H1 (cell line): ENCODE measurements at regions not wholly inside any gene's neighbourhood (a gene's known extent, or its start where the extent isn't known, plus 50 kb on each side); places are given as distances from the start of the nearest gene placed in this dataset.

Source experiments
- CTCF ChIA-PET: fragments of 300-600 bp; sonication (Branson Sonifier 250); formaldehyde crosslinking; loops from one replicate; lab custom pipeline; 2021; ENCODE audit not compliant: partially characterized antibody; lab: Charles Lee
- POLR2A ChIA-PET: fragments of 300-600 bp; sonication (Branson Sonifier 250); formaldehyde crosslinking; loops from one replicate; lab custom pipeline; 2021; ENCODE audit warnings: inconsistent platforms; ENCODE audit not compliant: partially characterized antibody; lab: Charles Lee
- DNase-seq, 2 experiments: peaks; one replicate each; pipeline versions ENCODE4 v3.0.0 to v3.0.0-alpha.2; 2010 to 2022; ENCODE audit warnings: low spot score in 2 of 2, low read depth in 1 of 2, mixed read lengths in 1 of 2
- FAIRE-seq: peaks from 2 replicates; lab custom pipeline; 2011; peaks lifted over from hg19 to GRCh38; lab: Jason Lieb, UNC
- H2AFZ ChIP-seq: 2 replicates; pipeline ENCODE4 v1.8.1; 2012; ENCODE audit warnings: low read length, inconsistent platforms
- H2AK5ac ChIP-seq: 2 replicates; pipeline ENCODE4 v1.6.1; 2013; ENCODE audit warnings: low read depth, low read length
- H2BK120ac ChIP-seq: replicated peaks from 2 replicates; pipeline ENCODE3; 2013; ENCODE audit warnings: low read depth, low read length, inconsistent platforms
- H2BK12ac ChIP-seq: 2 replicates; pipeline ENCODE4 v1.6.1; 2013; ENCODE audit warnings: low read depth, low read length
- H2BK15ac ChIP-seq: 2 replicates; pipeline ENCODE4 v1.6.1; 2013; ENCODE audit warnings: low read length
- H2BK20ac ChIP-seq: 2 replicates; pipeline ENCODE4 v1.6.1; 2013; ENCODE audit warnings: low read length
- H2BK5ac ChIP-seq: 2 replicates; pipeline ENCODE4 v1.6.1; 2013; ENCODE audit warnings: low read depth, low read length
- H3K14ac ChIP-seq: 2 replicates; pipeline ENCODE4 v1.6.1; 2013; ENCODE audit warnings: inconsistent platforms; ENCODE audit not compliant: insufficient read length
- H3K18ac ChIP-seq: 2 replicates; pipeline ENCODE4 v1.6.1; 2013; ENCODE audit warnings: low read length; ENCODE audit errors: extremely low read depth
- H3K23ac ChIP-seq: 2 replicates; pipeline ENCODE4 v1.6.1; 2013; ENCODE audit warnings: inconsistent platforms; ENCODE audit not compliant: insufficient read length
- H3K23me2 ChIP-seq: 2 replicates; pipeline ENCODE4 v1.6.1; 2013; ENCODE audit warnings: low read depth, low read length
- H3K27ac ChIP-seq: 2 replicates; pipeline ENCODE4 v1.6.1; 2011; ENCODE audit warnings: low read depth, low read length, inconsistent platforms
- H3K27me3 ChIP-seq, 4 experiments: replicated peaks in 1 of 4; 1 replicate in 1 of 4; 2 replicates in 3 of 4; pipeline versions ENCODE4 v1.6.1 to v1.8.1; 2011 to 2013; ENCODE audit warnings: low read length in 3 of 4, mild to moderate bottlenecking in 3 of 4, inconsistent platforms in 2 of 4, mixed read lengths in 2 of 4, moderate library complexity in 1 of 4; ENCODE audit not compliant: control insufficient read depth in 3 of 4, insufficient read depth in 3 of 4; ENCODE audit errors: extremely low read depth in 1 of 4
- H3K36me3 ChIP-seq, 4 experiments: 2 replicates each; pipeline versions ENCODE4 v1.6.1 to v1.8.1; 2011 to 2013; ENCODE audit warnings: mild to moderate bottlenecking in 4 of 4, low read length in 3 of 4, moderate library complexity in 2 of 4, control low read depth in 1 of 4, inconsistent platforms in 1 of 4; ENCODE audit not compliant: insufficient read depth in 4 of 4, control insufficient read depth in 2 of 4
- H3K4ac ChIP-seq: replicated peaks from 2 replicates; pipeline ENCODE3; 2013; ENCODE audit warnings: low read length, low read depth, mixed read lengths, inconsistent platforms; ENCODE audit not compliant: insufficient read length
- H3K4me1 ChIP-seq, 4 experiments: replicated peaks in 1 of 4; 1 replicate in 1 of 4; 2 replicates in 3 of 4; pipeline versions ENCODE4 v1.6.1 to v1.8.1; 2011 to 2013; ENCODE audit warnings: low read length in 3 of 4, inconsistent platforms in 2 of 4, mixed read lengths in 1 of 4; ENCODE audit not compliant: insufficient read depth in 4 of 4, control insufficient read depth in 3 of 4
- H3K4me2 ChIP-seq, 2 experiments: 2 replicates each; pipeline versions ENCODE4 v1.6.1 to v1.8.1; 2011 to 2013; ENCODE audit warnings: low read depth in 2 of 2, low read length in 2 of 2, control low read depth in 1 of 2, inconsistent platforms in 1 of 2, mild to moderate bottlenecking in 1 of 2; ENCODE audit not compliant: insufficient read depth in 1 of 2
- H3K4me3 ChIP-seq, 4 experiments: fragments of 200-600, 300-600 bp in 1 of 4; sonication (generic), shearing (Covaris generic), sonication (Bioruptor Twin) in 1 of 4; 2 replicates each; pipeline versions ENCODE4 v1.5.1 to v1.8.1; 2011 to 2016; ENCODE audit warnings: low read length in 4 of 4, low read depth in 3 of 4, control low read depth in 2 of 4, inconsistent platforms in 2 of 4, mild to moderate bottlenecking in 2 of 4, mixed read lengths in 1 of 4, moderate library complexity in 1 of 4; ENCODE audit not compliant: insufficient read depth in 2 of 4; ENCODE audit errors: extremely low read depth in 1 of 4
- H3K56ac ChIP-seq: replicated peaks from 2 replicates; pipeline ENCODE3; 2013; ENCODE audit warnings: low read depth, mild to moderate bottlenecking, mixed read lengths, low read length, inconsistent platforms; ENCODE audit not compliant: insufficient read length
- H3K79me1 ChIP-seq: 2 replicates; pipeline ENCODE4 v1.6.1; 2013; ENCODE audit warnings: low read depth, low read length, control low read depth
- H3K79me2 ChIP-seq, 2 experiments: 2 replicates each; pipeline versions ENCODE4 v1.6.1 to v1.8.1; 2012 to 2013; ENCODE audit warnings: low read length in 2 of 2, mild to moderate bottlenecking in 2 of 2, inconsistent platforms in 1 of 2; ENCODE audit not compliant: insufficient read depth in 2 of 2, control insufficient read depth in 1 of 2
- H3K9ac ChIP-seq, 4 experiments: replicated peaks in 1 of 4; 1 replicate in 1 of 4; 2 replicates in 3 of 4; pipeline versions ENCODE4 v1.6.1 to v1.8.1; 2011 to 2013; ENCODE audit warnings: low read depth in 3 of 4, low read length in 3 of 4, control low read depth in 2 of 4, mild to moderate bottlenecking in 2 of 4, moderate library complexity in 2 of 4, inconsistent platforms in 1 of 4; ENCODE audit errors: extremely low read depth in 1 of 4
- H3K9me3 ChIP-seq, 2 experiments: 2 replicates each; pipeline versions ENCODE4 v1.6.1 to v1.8.1; 2012 to 2013; ENCODE audit warnings: mild to moderate bottlenecking in 2 of 2, moderate library complexity in 2 of 2, control low read depth in 1 of 2, inconsistent platforms in 1 of 2, low read depth in 1 of 2, low read length in 1 of 2, mixed read lengths in 1 of 2; ENCODE audit not compliant: insufficient read depth in 2 of 2
- H4K20me1 ChIP-seq, 2 experiments: replicated peaks in 1 of 2; 2 replicates each; pipeline versions ENCODE3 to v1.8.1; 2011 to 2013; ENCODE audit warnings: inconsistent platforms in 2 of 2, low read length in 2 of 2, mild to moderate bottlenecking in 1 of 2; ENCODE audit not compliant: insufficient read depth in 2 of 2, control insufficient read depth in 1 of 2
- H4K5ac ChIP-seq: 2 replicates; pipeline ENCODE4 v1.6.1; 2013; ENCODE audit warnings: low read length, low read depth, mixed read lengths, inconsistent platforms; ENCODE audit not compliant: insufficient read length
- H4K8ac ChIP-seq: 2 replicates; pipeline ENCODE4 v1.8.0; 2013; ENCODE audit warnings: mild to moderate bottlenecking, moderate library complexity, low read length, inconsistent platforms; ENCODE audit not compliant: insufficient read depth; ENCODE audit errors: extremely low read depth
- H4K91ac ChIP-seq: replicated peaks from 2 replicates; pipeline ENCODE3; 2013; ENCODE audit warnings: low read length, mixed read lengths, inconsistent platforms; ENCODE audit not compliant: insufficient read length
- BACH1 ChIP-seq: IDR thresholded peaks from 2 replicates; pipeline ENCODE4 v1.6.1; 2012; ENCODE audit warnings: low read length, improper control_type of control experiment
- CEBPB ChIP-seq: IDR thresholded peaks from 2 replicates; pipeline ENCODE4 v1.6.1; 2012; ENCODE audit warnings: low read depth, low read length
- CREB1 ChIP-seq: IDR thresholded peaks from 2 replicates; pipeline ENCODE4 v1.6.1; 2012; ENCODE audit warnings: inconsistent platforms
- EP300 ChIP-seq, 2 experiments: IDR thresholded peaks; 1 replicate in 1 of 2; 2 replicates in 1 of 2; pipeline ENCODE4 v1.6.1; 2011 to 2012; ENCODE audit warnings: low read depth in 2 of 2, low read length in 2 of 2, mild to moderate bottlenecking in 2 of 2, borderline replicate concordance in 1 of 2, inconsistent platforms in 1 of 2, moderate library complexity in 1 of 2
- FOSL1 ChIP-seq: IDR thresholded peaks from 2 replicates; pipeline ENCODE4 v1.6.1; 2011; ENCODE audit warnings: mild to moderate bottlenecking, low read depth, low read length, moderate library complexity; ENCODE audit not compliant: insufficient read depth
- HDAC6 ChIP-seq: IDR thresholded peaks from one replicate; pipeline ENCODE4 v1.7.1; 2012; ENCODE audit warnings: low read depth, mild to moderate bottlenecking, inconsistent platforms, low read length, moderate library complexity
- JUN ChIP-seq: IDR thresholded peaks from 2 replicates; pipeline ENCODE4 v1.6.1; 2011; ENCODE audit warnings: low read depth, mild to moderate bottlenecking, improper control_type of control experiment, low read length
- POLR2A ChIP-seq, 2 experiments: IDR thresholded peaks; 1 replicate in 1 of 2; 2 replicates in 1 of 2; pipeline ENCODE4 v1.6.1; 2011; ENCODE audit warnings: low read depth in 2 of 2, low read length in 2 of 2, mild to moderate bottlenecking in 2 of 2; ENCODE audit errors: control extremely low read depth in 1 of 2
- SIN3A ChIP-seq, 2 experiments: IDR thresholded peaks in 1 of 2; conservative IDR thresholded peaks in 1 of 2; 2 replicates each; pipeline ENCODE4 v1.6.1; 2011 to 2012; ENCODE audit warnings: low read length in 2 of 2, improper control_type of control experiment in 1 of 2, low read depth in 1 of 2, mild to moderate bottlenecking in 1 of 2
- SRF ChIP-seq: IDR thresholded peaks from 2 replicates; pipeline ENCODE4 v1.6.1; 2011; ENCODE audit warnings: mild to moderate bottlenecking, low read depth, low read length, moderate library complexity
- SUZ12 ChIP-seq: fragments of 200-600 bp; sonication (generic); IDR thresholded peaks from 2 replicates; pipeline ENCODE4 v1.6.1; 2012; ENCODE audit warnings: mild to moderate bottlenecking, inconsistent platforms, low read length, moderate library complexity, mixed read lengths
- TAF1 ChIP-seq: IDR thresholded peaks from 2 replicates; pipeline ENCODE4 v1.6.1; 2011; ENCODE audit warnings: mild to moderate bottlenecking, low read depth, low read length
- TCF12 ChIP-seq: IDR thresholded peaks from 2 replicates; pipeline ENCODE4 v1.6.1; 2011; ENCODE audit warnings: low read depth, mild to moderate bottlenecking, low read length
- WGBS, 2 experiments: shearing (Covaris generic) in 1 of 2; methylation state at CpG; one replicate each; pipeline versions ENCODE4 v1.1.6 to v1.1.7; 2013 to 2015; ENCODE audit warnings: low lambda C conversion rate in 2 of 2, mixed read lengths in 2 of 2, inconsistent platforms in 1 of 2, low coverage in 1 of 2, missing lambda C conversion rate in 1 of 2; ENCODE audit not compliant: insufficient replicate concordance in 2 of 2, insufficient coverage in 1 of 2, insufficient read length in 1 of 2; ENCODE audit errors: extremely low coverage in 1 of 2, missing lambda C conversion rate in 1 of 2; 5-methylcytosine and 5-hydroxymethylcytosine counted together
- TF ChIP-seq, protein P1 (sequence below), 3 experiments: IDR thresholded peaks; 1 replicate in 2 of 3; 2 replicates in 1 of 3; pipeline versions ENCODE4 v1.5.1 to v1.6.1; 2011; ENCODE audit warnings: low read length in 3 of 3, mild to moderate bottlenecking in 3 of 3, inconsistent platforms in 2 of 3, low read depth in 1 of 3, moderate library complexity in 1 of 3; ENCODE audit not compliant: insufficient read depth in 1 of 3; ENCODE audit errors: control extremely low read depth in 1 of 3

- no peak overlapping the region for H2BK12ac ChIP-seq
- H3K36me3 ChIP-seq, result no peaks in the 10 kb centered on the region
- H2BK5ac ChIP-seq, result no peak overlapping the region
- no peaks in the 10 kb centered on the region for H4K20me1 ChIP-seq
- CTCF ChIA-PET, result no interaction called here
- no peak overlapping the region for H3K56ac ChIP-seq
- H3K18ac ChIP-seq, result no peak overlapping the region
- no peak overlapping the region for H2AK5ac ChIP-seq
- no peak overlapping the region for H3K9ac ChIP-seq
- DNase-seq (no peak), FAIRE-seq (no peak)
- no peaks in the 10 kb centered on the region for H3K4me1 ChIP-seq
- 0 out of 4 replicates have a peak, but pooled peaks cover 0 to 3% of the 10 kb centered on the region in 2 experiments for H3K9me3 ChIP-seq
- H3K27ac ChIP-seq, result no peak overlapping the region
- H3K23ac ChIP-seq, result no peak overlapping the region
- H3K4me3 ChIP-seq, result no peak overlapping the region
- no peak overlapping the region for H3K4ac ChIP-seq
- no peak overlapping the region for H4K8ac ChIP-seq
- no peaks in the 10 kb centered on the region for H3K23me2 ChIP-seq
- no peaks in the 10 kb centered on the region for H3K79me2 ChIP-seq
- peaks cover 0 to 1% (median 0%) of the 10 kb centered on the region in 4 experiments; a peak in 1 of 7 replicates for H3K27me3 ChIP-seq
- H2BK120ac ChIP-seq, result no peak overlapping the region
- no peak overlapping the region for H2AFZ ChIP-seq
- POLR2A ChIA-PET, result no interaction called here
- no peak overlapping the region for H2BK20ac ChIP-seq
- no peak overlapping the region for H3K14ac ChIP-seq
- no peak overlapping the region for H2BK15ac ChIP-seq
- no peak overlapping the region for H3K4me2 ChIP-seq
- H4K91ac ChIP-seq, result no peak overlapping the region
- H3K79me1 ChIP-seq, result no peaks in the 10 kb centered on the region
- H4K5ac ChIP-seq, result no peak overlapping the region
- whole genome bisulfite sequencing, 2 experiments, result 78% methylated on average over 2 of the region's 2 CpGs; no CpG with 5 or more reads in 1 of the 2 experiments
- TF ChIP-seq FOSL1 (no peak), HDAC6 (no peak), SUZ12 (no peak), BACH1 (no peak), TCF12 (no peak), EP300 (IDR thresholded peaks at IDR 0.05; ENCODE audit: borderline replicate concordance in 1 of 2, low read depth in 2 of 2, low read length in 2 of 2) (no peak), CREB1 (no peak), SRF (no peak), POLR2A (IDR thresholded peaks at IDR 0.05; ENCODE audit: control extremely low read depth in 1 of 2, low read depth in 2 of 2, low read length in 2 of 2) (no peak), JUN (no peak), SIN3A (conservative IDR thresholded peaks at IDR 0.05 in 1 of 2, IDR thresholded peaks at IDR 0.05 in 1 of 2; ENCODE audit: low read depth in 1 of 2, low read length in 2 of 2) (no peak), CEBPB (no peak), TAF1 (no peak)
- TF ChIP-seq, protein P1, sequence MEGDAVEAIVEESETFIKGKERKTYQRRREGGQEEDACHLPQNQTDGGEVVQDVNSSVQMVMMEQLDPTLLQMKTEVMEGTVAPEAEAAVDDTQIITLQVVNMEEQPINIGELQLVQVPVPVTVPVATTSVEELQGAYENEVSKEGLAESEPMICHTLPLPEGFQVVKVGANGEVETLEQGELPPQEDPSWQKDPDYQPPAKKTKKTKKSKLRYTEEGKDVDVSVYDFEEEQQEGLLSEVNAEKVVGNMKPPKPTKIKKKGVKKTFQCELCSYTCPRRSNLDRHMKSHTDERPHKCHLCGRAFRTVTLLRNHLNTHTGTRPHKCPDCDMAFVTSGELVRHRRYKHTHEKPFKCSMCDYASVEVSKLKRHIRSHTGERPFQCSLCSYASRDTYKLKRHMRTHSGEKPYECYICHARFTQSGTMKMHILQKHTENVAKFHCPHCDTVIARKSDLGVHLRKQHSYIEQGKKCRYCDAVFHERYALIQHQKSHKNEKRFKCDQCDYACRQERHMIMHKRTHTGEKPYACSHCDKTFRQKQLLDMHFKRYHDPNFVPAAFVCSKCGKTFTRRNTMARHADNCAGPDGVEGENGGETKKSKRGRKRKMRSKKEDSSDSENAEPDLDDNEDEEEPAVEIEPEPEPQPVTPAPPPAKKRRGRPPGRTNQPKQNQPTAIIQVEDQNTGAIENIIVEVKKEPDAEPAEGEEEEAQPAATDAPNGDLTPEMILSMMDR (IDR thresholded peaks at IDR 0.05; ENCODE audit: control extremely low read depth in 1 of 3, insufficient read depth in 1 of 3, low read depth in 1 of 3, low read length in 3 of 3), result no peak
Observed at GRCh38 chr21:26307640-26308039, 137.1 kb upstream of the APP start.
